ENCODE measurements at regions not wholly inside any gene's neighbourhood (a gene's known extent, or its start where the extent isn't known, plus 50 kb on each side); places are given as distances from the start of the nearest gene placed in this dataset.

GRCh38 chr11:104688731-104689130 is 209.5 kb downstream of the CASP12 start:
- TF ChIP-seq ZBTB7A (IDR thresholded peaks at IDR 0.05; ENCODE audit: low read depth) (no peak), FOXM1 (IDR thresholded peaks at IDR 0.05; ENCODE audit: borderline replicate concordance, low read depth) (no peak), EP300 (IDR thresholded peaks at IDR 0.05; ENCODE audit: borderline replicate concordance) (no peak), RAD21 (IDR thresholded peaks at IDR 0.05; ENCODE audit: low read depth) (no peak), EGR1 (IDR thresholded peaks at IDR 0.05) (no peak)
- TF ChIP-seq, protein P1, sequence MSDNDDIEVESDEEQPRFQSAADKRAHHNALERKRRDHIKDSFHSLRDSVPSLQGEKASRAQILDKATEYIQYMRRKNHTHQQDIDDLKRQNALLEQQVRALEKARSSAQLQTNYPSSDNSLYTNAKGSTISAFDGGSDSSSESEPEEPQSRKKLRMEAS (IDR thresholded peaks at IDR 0.05): no peak

- TF ChIP-seq EP300 (IDR thresholded peaks at IDR 0.05; ENCODE audit: borderline replicate concordance) (no peak), TEAD4 (IDR thresholded peaks at IDR 0.05) (no peak), USF1 (IDR thresholded peaks at IDR 0.05) (no peak), ZBTB7A (IDR thresholded peaks at IDR 0.05; ENCODE audit: low read depth) (no peak), YY1 (IDR thresholded peaks at IDR 0.05; ENCODE audit: low read depth) (no peak), TCF12 (IDR thresholded peaks at IDR 0.05; ENCODE audit: low read depth) (no peak), REST (IDR thresholded peaks at IDR 0.05; ENCODE audit: low read depth) (no peak), CEBPB (IDR thresholded peaks at IDR 0.05) (no peak), TAF1 (IDR thresholded peaks at IDR 0.05; ENCODE audit: low read depth) (no peak), CREB1 (IDR thresholded peaks at IDR 0.05; ENCODE audit: low read depth) (no peak), NFIC (IDR thresholded peaks at IDR 0.05) (no peak), EGR1 (IDR thresholded peaks at IDR 0.05) (no peak)
- TF ChIP-seq, protein P1 (IDR thresholded peaks at IDR 0.05): no peak
Observed at GRCh38 chr11:104682206-104682605, 216.1 kb downstream of the CASP12 start.

DNA sequence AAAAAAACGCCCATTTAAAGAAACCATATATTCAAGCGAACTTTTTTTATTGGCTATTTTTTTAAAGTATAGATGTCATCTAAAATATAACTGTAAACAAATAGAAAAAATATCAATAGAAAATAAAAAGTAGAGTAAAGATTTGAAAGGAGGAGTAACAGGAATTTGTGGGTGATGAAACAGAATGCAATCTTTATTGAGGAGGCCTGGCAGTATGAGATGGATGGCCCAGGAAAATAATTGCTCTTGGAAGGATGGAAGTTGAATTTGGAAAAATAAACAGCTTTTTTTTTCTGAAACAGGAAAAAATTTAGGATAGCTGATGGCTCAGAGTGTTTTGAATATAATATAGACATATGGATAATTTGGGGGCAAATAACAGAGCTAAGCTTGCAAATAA is 219.0 kb downstream of the CASP12 start:
- TF ChIP-seq USF1 (IDR thresholded peaks at IDR 0.05) (no peak), CREB1 (IDR thresholded peaks at IDR 0.05; ENCODE audit: low read depth) (no peak), NFIC (IDR thresholded peaks at IDR 0.05) (no peak), RAD21 (IDR thresholded peaks at IDR 0.05; ENCODE audit: low read depth) (no peak), FOXM1 (IDR thresholded peaks at IDR 0.05; ENCODE audit: borderline replicate concordance, low read depth) (no peak), YY1 (IDR thresholded peaks at IDR 0.05; ENCODE audit: low read depth) (no peak), TCF12 (IDR thresholded peaks at IDR 0.05; ENCODE audit: low read depth) (no peak), ZBTB7A (IDR thresholded peaks at IDR 0.05; ENCODE audit: low read depth) (no peak), EP300 (IDR thresholded peaks at IDR 0.05; ENCODE audit: borderline replicate concordance) (no peak), EGR1 (IDR thresholded peaks at IDR 0.05) (no peak)
- TF ChIP-seq, protein P1 (IDR thresholded peaks at IDR 0.05): no peak

DNA sequence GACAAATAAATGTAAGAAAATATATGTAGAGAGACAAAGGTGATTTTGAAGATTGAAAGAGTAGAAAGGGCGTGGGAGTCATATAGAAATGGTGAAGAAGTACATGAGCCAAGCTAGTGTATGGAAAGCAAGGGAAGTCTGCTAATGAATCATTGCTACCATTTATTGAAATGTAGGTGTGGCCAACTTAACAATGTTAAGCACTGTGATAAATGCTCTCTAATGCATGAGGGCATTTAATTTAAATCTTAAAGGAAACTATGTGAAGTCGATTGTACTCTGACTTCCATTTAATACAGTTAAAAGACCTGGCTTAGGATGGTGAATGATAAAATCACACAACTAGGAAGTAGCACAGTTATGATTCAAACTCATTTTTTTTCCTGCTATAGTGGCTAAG is 219.9 kb downstream of the CASP12 start:
- no peak for TF ChIP-seq NFIC (IDR thresholded peaks at IDR 0.05)
- TF ChIP-seq, protein P1 (IDR thresholded peaks at IDR 0.05): no peak
- TF ChIP-seq TCF12 (IDR thresholded peaks at IDR 0.05; ENCODE audit: low read depth): no peak
- no peak for TF ChIP-seq CREB1 (IDR thresholded peaks at IDR 0.05; ENCODE audit: low read depth)
- TF ChIP-seq ZBTB7A (IDR thresholded peaks at IDR 0.05; ENCODE audit: low read depth): no peak
- no peak for TF ChIP-seq REST (IDR thresholded peaks at IDR 0.05; ENCODE audit: low read depth)

DNA sequence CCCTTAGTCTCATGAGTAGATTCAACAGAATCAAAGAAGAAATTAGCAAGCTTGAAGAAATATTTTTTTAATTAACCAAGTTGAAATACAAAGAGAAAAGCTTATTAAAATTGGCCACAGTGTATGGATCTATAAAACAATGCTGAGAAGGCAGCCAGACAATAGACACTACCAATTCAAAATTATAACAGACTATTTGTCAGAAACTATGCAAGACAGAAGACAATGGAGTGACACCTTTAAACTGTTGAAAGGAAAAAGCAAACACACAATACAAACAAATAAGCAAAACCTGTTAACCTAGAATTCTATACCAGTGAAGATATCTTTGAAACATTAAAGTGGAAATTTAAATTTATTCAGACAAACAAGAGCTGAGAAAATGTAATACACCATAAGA is 225.4 kb downstream of the CASP12 start:
- no peak for TF ChIP-seq EP300 (IDR thresholded peaks at IDR 0.05; ENCODE audit: borderline replicate concordance)
- TF ChIP-seq, protein P1 (IDR thresholded peaks at IDR 0.05): no peak
- TF ChIP-seq TAF1 (IDR thresholded peaks at IDR 0.05; ENCODE audit: low read depth): no peak
- no peak for TF ChIP-seq EGR1 (IDR thresholded peaks at IDR 0.05)
- no peak for TF ChIP-seq CREB1 (IDR thresholded peaks at IDR 0.05; ENCODE audit: low read depth)
- no peak for TF ChIP-seq TCF12 (IDR thresholded peaks at IDR 0.05; ENCODE audit: low read depth)
- TF ChIP-seq TEAD4 (IDR thresholded peaks at IDR 0.05): no peak
- no peak for TF ChIP-seq ZBTB7A (IDR thresholded peaks at IDR 0.05; ENCODE audit: low read depth)
- TF ChIP-seq YY1 (IDR thresholded peaks at IDR 0.05; ENCODE audit: low read depth): no peak
- TF ChIP-seq RAD21 (IDR thresholded peaks at IDR 0.05; ENCODE audit: low read depth): no peak
- TF ChIP-seq CEBPB (IDR thresholded peaks at IDR 0.05): no peak
- no peak for TF ChIP-seq NFIC (IDR thresholded peaks at IDR 0.05)
- TF ChIP-seq USF1 (IDR thresholded peaks at IDR 0.05): no peak
